IgD-negative memory B cell (primary cell): ENCODE measurements at regions not wholly inside any gene's neighbourhood (a gene's known extent, or its start where the extent isn't known, plus 50 kb on each side); places are given as distances from the start of the nearest gene placed in this dataset.
A peak's percentile ranks its signal among the peaks of the same experiment; 100 is the strongest.
"Not testable (repeated sequence)": the region's sequence is repeated elsewhere in the genome, so short reads cannot be mapped to it uniquely, and the experiment has no call there.

Experiments
- H3K27ac Mint-ChIP-seq, 3 donors: one replicate each; pipeline ENCODE4 v1.8.0; 2020 to 2022; ENCODE audit warnings: mild to moderate bottlenecking in 3 of 3, mixed read lengths in 3 of 3, moderate library complexity in 1 of 3
- H3K27me3 Mint-ChIP-seq: one replicate; pipeline ENCODE4 v1.8.0; 2021; ENCODE audit warnings: mixed read lengths
- H3K36me3 Mint-ChIP-seq: one replicate; pipeline ENCODE4 v1.8.0; 2020; ENCODE audit warnings: mild to moderate bottlenecking, mixed read lengths
- H3K4me1 Mint-ChIP-seq, 3 donors: one replicate each; pipeline ENCODE4 v1.8.0; 2020 to 2022; ENCODE audit warnings: mixed read lengths in 3 of 3, mild to moderate bottlenecking in 1 of 3
- H3K4me3 Mint-ChIP-seq, 4 donors: one replicate each; pipeline ENCODE4 v1.8.0; 2020 to 2022; ENCODE audit warnings: mild to moderate bottlenecking in 4 of 4, mixed read lengths in 4 of 4, moderate library complexity in 3 of 4
- H3K9me3 Mint-ChIP-seq, 3 donors: one replicate each; pipeline ENCODE4 v1.8.0; 2020 to 2021; ENCODE audit warnings: mixed read lengths in 3 of 3, mild to moderate bottlenecking in 1 of 3

DNA sequence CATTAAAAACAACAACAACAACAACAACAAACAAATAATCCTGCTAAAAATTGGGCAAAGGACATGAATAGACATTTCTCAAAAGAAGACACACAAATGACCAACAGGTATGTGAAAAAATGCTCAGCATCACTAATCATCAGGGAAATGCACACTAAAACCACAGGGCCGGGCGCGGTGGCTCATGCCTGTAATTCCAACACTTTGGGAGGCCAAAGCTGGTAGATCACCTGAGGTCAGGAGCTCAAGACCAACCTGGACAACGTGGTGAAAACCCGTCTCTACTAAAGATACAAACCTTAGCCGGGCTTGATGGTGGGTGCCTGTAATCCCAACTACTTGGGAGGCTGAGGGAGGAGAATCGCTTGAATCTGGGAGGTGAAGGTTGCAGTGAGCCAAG lies 103.6 kb downstream of the C11orf87 start:
- H3K27me3 Mint-ChIP-seq, H3K4me1 Mint-ChIP-seq, H3K36me3 Mint-ChIP-seq, H3K4me3 Mint-ChIP-seq, H3K9me3 Mint-ChIP-seq, H3K27ac Mint-ChIP-seq: not testable (repeated sequence)

DNA sequence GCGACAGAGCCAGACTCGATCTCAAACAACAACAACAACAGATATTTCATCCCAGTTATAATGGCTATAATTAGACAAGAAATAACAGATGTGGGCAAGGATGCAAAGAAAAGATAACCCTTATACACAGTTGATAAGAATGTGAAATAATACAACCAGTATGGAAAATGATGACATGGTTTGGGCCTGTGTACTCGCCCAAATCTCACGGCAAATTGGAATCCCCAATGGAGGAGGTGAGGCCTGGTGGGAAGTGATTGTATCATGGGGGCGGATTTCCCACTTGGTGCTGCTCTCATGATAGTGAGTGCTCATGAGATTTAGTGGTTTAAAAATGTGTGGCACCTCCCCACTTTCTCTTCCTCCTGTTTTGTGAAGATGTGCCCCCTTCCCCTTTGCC lies 104.1 kb downstream of the C11orf87 start:
- Mint-ChIP-seq H3K27ac (no peak overlapping the region), H3K27me3 (peaks cover 4% of the 10 kb centered on the region), H3K4me3 (no peak overlapping the region), H3K4me1 (no peaks in the 10 kb centered on the region), H3K36me3 (no peaks in the 10 kb centered on the region), H3K9me3 (peaks cover 0 to 6% (median 0%) of the 10 kb centered on the region in 3 donors)

DNA sequence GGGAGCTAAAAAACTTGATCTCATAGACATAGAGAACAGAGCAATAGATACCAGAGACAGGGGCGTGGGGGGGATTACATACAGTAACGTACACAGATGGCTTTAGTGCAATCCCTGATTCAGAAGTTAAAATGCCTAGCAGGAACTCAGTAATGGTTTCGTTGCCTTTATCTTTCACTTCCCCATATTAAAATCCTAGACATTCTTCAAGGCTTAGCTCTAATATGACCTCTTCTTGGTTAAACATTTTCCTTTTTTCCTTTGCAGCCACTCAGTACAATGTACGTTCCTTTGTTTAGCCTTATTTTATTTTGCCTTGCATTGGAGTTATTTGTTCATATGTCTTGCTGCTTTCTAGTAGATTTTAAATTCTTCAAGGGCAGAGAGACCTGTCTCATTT lies 104.9 kb downstream of the C11orf87 start:
- Mint-ChIP-seq H3K27ac (no peak overlapping the region), H3K4me1 (no peaks in the 10 kb centered on the region), H3K9me3 (peaks cover 0 to 6% (median 0%) of the 10 kb centered on the region in 3 donors), H3K4me3 (no peak overlapping the region), H3K36me3 (no peaks in the 10 kb centered on the region), H3K27me3 (peaks cover 4% of the 10 kb centered on the region)

DNA sequence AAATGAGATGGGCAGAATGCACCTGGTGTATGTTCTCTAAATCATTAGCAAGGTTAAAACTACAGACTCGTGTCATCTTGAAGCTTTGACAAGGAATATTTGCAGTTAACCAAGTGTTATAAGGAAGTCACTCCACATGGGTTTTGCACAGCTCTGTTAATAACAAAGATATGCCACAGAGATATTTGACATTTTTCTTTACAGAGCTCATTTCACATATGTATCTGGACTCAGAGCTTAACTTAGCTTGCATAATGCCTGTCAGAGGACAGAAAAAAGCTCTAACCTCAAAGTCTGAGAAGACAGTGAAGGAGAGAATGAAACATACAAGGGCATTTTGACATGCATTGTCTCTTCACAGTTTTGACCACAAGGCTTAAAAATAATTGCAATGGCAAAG lies 105.5 kb downstream of the C11orf87 start:
- Mint-ChIP-seq H3K4me3 (no peak overlapping the region), H3K36me3 (no peaks in the 10 kb centered on the region), H3K27ac (no peak overlapping the region), H3K27me3 (peaks cover 2% of the 10 kb centered on the region), H3K4me1 (no peaks in the 10 kb centered on the region), H3K9me3 (peaks cover 0 to 6% (median 0%) of the 10 kb centered on the region in 3 donors)

DNA sequence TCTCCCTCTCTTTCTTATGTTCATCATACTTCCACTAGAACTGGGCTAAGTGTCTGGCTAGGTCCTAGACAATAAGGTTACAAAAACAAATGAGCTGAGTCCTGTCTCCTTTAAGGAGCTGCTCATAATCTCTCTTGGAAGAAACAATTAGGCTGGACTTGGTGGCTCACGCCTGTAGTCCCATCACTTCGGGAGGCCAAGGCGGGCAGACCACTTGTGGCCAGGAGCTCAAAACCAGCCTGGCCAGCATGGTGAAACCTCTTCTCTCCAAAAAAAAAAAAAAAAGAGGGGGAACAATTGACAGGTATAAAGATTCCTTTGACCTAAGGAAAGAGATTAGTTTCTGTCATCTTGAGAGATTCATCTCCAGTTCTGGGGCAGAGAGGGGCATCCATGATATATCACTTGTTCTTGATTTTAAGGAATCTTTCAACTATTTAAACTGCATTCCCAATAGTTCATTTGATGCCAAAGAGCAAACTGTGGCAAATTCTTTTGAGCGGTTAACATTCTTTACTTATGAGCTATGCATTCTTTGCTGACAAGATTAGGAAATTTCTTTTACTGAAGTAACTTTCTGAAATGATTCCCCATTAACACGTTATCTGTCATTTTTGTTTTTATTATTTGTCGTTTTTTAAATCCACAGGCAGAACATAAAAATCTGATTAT lies 125.5 kb downstream of the C11orf87 start:
- peaks cover 0 to 11% (median 0%) of the 10 kb centered on the region in 3 donors for H3K9me3 Mint-ChIP-seq
- no peak overlapping the region for H3K4me3 Mint-ChIP-seq
- no peaks in the 10 kb centered on the region for H3K27me3 Mint-ChIP-seq
- H3K4me1 Mint-ChIP-seq, result no peaks in the 10 kb centered on the region
- no peak overlapping the region for H3K27ac Mint-ChIP-seq
- no peaks in the 10 kb centered on the region for H3K36me3 Mint-ChIP-seq

DNA sequence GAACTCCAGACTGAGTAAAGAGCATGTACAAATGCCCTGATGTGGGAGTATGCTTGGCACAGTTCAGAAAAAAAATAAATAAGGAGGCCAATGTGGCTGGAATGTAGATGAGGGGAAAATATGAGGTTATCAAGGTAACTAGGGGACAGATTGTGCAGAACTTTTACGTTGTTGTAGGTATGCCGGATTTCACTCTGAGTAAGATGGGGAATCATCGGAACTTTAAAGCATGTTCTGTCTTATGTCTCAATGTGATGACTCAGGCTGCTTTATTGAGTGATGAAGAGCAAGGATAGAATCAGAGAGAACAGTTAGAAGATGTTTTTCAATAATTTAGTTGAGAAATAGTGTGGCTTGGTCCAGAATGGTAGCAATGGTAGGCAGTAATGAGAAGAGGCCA lies 130.4 kb downstream of the C11orf87 start:
- H3K9me3 Mint-ChIP-seq, result peaks cover 0 to 5% (median under 1%) of the 10 kb centered on the region in 3 donors
- no peak overlapping the region for H3K4me3 Mint-ChIP-seq
- H3K27ac Mint-ChIP-seq, result no peak overlapping the region
- no peaks in the 10 kb centered on the region for H3K4me1 Mint-ChIP-seq
- no peaks in the 10 kb centered on the region for H3K36me3 Mint-ChIP-seq
- H3K27me3 Mint-ChIP-seq, result no peaks in the 10 kb centered on the region

DNA sequence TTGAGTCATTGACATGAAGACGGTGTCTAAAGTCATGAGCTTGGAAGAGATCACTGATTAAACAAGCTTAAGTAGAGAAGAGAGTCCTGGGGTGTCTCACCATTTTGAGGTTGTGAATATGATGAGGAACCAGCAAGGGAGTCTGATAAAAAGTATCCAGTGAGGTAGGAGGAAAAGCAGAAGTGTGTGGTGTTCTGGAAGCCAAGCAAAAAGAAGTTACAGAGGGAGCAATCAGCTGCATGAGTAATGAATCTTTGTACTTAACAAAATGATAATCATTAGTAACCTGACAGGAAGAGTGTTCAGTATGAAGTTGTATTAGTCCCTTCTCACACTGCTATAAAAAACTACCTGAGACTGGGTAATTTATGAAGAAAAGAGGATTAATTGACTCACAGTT lies 131.3 kb downstream of the C11orf87 start:
- Mint-ChIP-seq H3K9me3 (peaks cover 0 to 5% (median 2%) of the 10 kb centered on the region in 3 donors), H3K4me1 (no peaks in the 10 kb centered on the region), H3K27me3 (no peaks in the 10 kb centered on the region)

DNA sequence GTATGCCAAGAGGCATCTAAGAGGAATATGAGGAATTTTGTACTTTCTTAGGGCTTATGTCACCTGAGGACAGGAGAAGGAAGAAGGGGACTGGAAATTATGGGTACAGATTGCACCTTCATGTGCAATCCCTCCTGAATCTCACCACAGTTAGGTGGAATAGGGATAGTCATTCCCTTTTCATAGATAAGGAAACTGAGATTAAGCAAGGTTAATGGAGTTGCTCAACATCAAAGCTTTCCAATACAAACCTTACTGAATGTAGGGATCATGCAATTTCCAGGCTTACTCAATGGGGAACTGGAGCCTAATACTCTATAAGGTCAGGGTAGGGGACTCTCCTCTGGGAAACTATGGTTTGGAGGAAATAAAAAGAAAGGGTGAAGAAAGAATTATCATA lies 133.0 kb downstream of the C11orf87 start:
- Mint-ChIP-seq H3K36me3 (no peaks in the 10 kb centered on the region), H3K9me3 (peaks cover 0 to 3% (median 2%) of the 10 kb centered on the region in 3 donors), H3K27me3 (no peaks in the 10 kb centered on the region), H3K4me3 (no peak overlapping the region), H3K27ac (no peak overlapping the region), H3K4me1 (no peaks in the 10 kb centered on the region)

More for the DNA sequence above, 131.3 kb downstream of the C11orf87 start:
- Mint-ChIP-seq H3K27ac (no peak overlapping the region), H3K36me3 (no peaks in the 10 kb centered on the region), H3K4me3 (no peak overlapping the region)

DNA sequence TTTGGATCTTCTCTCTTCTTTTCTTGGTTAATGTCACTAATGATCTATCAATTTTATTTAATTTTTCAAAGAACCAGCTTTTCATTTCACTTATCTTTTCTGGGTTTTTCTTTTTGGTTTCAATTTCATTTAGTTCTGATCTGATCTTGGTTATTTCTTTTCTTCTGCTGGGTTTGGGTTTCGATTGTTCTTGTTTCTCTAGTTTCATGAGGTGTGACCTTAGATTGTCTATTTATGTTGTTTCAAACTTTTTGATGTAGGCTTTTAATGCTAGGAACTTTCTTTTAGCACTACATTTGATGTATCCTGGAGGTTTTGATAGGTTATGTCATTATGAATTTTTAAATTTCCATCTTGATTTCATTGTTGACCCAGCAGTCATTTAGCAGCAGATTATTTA lies 142.3 kb downstream of the C11orf87 start:
- no peak overlapping the region for H3K27ac Mint-ChIP-seq
- H3K4me1 Mint-ChIP-seq, result no peaks in the 10 kb centered on the region
- H3K36me3 Mint-ChIP-seq, result no peaks in the 10 kb centered on the region
- H3K27me3 Mint-ChIP-seq, result no peaks in the 10 kb centered on the region
- no peak overlapping the region for H3K4me3 Mint-ChIP-seq
- H3K9me3 Mint-ChIP-seq, result peaks cover 1 to 10% (median 7%) of the 10 kb centered on the region in 3 donors

DNA sequence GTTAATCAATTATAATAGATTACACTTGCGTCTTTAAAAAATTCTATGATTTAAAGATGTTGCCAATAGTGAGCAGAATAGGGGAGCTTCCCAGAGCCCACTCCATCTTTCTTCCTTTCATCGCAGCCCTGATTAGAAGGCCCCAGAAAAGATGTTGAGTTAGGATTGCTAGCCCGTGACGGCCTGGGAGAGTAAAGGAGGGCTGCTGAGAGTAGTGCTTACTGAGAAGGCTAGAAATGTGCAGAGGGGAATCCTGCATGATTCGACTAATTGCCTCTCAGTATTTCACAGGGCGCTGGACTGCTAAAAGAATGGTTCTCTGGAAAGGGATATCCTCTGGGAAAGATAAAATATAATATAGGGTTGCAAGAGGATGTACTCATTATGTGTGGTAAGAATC lies 160.5 kb downstream of the C11orf87 start:
- peaks cover 2 to 4% (median 4%) of the 10 kb centered on the region in 3 donors for H3K9me3 Mint-ChIP-seq

DNA sequence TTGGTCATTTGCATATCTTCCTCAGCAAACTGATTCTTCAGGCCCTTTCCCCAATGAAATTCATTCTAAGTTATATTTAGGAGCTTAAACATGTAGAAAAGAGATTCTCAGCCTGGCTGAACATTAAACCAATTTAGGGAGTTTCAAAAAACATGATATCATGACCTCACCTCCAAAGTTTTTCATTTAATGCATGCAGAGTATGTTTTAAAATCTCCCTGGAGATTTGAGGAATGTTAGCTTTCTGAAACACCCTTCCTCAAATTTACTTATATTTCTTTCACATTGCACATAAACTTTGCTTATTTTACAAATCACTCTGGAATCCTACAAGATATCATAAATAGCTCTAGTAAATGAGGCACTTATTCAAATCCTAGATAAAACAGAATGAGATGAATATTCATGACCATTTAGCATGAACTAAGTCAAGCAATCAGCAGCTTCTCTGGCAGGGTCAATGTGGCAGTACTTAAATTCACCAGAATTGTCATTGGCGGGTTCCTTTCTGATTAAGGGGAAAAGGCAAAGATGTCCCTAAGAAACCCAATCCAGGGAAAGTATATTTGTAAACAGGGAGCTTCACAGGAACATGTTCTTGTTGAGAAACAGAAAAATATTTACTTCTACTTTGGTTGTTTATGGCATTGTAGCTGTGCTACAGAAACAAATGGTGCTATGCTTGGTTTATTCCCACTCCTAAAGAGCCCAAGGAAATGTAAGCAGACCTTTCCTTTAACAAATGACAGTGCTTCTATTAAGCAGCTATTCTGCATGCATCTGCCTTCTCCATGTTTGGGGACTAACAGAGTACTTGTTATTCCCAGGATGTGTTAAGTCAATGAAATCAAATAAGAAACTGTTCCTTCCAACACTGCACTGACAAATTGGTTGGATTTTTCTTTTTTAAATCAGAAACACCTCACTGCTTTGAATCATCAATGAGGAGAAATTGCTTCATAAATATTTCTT lies 162.3 kb downstream of the C11orf87 start:
- Mint-ChIP-seq H3K9me3 (peaks cover 0 to 4% (median 2%) of the 10 kb centered on the region in 3 donors), H3K4me1 (no peaks in the 10 kb centered on the region), H3K27ac (no peak overlapping the region), H3K27me3 (peaks cover 2% of the 10 kb centered on the region), H3K36me3 (no peaks in the 10 kb centered on the region), H3K4me3 (no peak overlapping the region)

More for the DNA sequence above, 160.5 kb downstream of the C11orf87 start:
- Mint-ChIP-seq H3K4me1 (no peaks in the 10 kb centered on the region), H3K27me3 (no peaks in the 10 kb centered on the region), H3K4me3 (no peak overlapping the region), H3K27ac (no peak overlapping the region), H3K36me3 (no peaks in the 10 kb centered on the region)

DNA sequence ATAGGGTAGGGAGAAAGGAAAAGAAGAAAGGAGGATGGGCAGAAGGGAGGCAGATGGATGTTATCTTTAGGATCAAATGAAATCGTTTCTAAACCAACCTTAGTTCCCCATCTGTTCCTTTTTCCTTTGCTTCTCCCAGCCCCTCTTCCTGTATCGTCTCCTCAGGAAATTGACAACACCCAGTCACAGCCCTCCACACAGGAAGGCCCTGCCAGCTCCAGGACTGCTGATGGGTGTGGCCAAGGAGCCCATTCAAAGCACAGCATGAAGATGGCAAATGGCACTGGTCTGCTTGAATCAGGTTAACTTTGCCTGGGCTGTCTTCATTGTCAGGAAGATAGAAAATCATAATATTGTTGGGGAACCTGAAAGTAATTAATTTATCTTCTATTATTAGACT lies 164.8 kb downstream of the C11orf87 start:
- Mint-ChIP-seq H3K27me3 (peaks cover 2% of the 10 kb centered on the region), H3K36me3 (no peaks in the 10 kb centered on the region), H3K9me3 (peaks cover 0 to 3% (median 0%) of the 10 kb centered on the region in 3 donors), H3K4me1 (no peaks in the 10 kb centered on the region), H3K27ac (no peak overlapping the region), H3K4me3 (no peak overlapping the region)

DNA sequence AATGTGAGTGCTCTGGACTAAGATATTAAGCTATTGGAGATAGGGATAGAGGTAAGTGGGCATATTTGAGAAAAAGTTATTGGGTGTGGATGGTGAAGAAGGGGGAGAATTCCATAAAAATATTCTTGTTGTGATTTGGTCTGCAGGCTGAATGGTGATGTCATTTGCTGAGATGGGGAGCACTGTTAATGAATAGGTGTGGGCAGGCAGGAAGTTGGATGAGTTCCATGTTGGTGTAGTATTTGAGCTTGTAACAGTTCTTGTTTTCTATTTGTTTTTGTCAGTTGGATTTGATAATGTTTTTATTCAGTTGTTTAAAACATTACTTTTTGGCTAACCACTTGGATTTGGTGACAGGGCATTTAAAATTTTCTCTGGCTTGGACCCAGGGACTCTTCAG lies 168.8 kb downstream of the C11orf87 start:
- H3K27me3 Mint-ChIP-seq, result peaks cover 2% of the 10 kb centered on the region
- peaks cover 0 to 5% (median 0%) of the 10 kb centered on the region in 3 donors for H3K9me3 Mint-ChIP-seq
- no peaks in the 10 kb centered on the region for H3K36me3 Mint-ChIP-seq
- no peaks in the 10 kb centered on the region for H3K4me1 Mint-ChIP-seq
- H3K4me3 Mint-ChIP-seq, result no peak overlapping the region
- no peak overlapping the region for H3K27ac Mint-ChIP-seq

DNA sequence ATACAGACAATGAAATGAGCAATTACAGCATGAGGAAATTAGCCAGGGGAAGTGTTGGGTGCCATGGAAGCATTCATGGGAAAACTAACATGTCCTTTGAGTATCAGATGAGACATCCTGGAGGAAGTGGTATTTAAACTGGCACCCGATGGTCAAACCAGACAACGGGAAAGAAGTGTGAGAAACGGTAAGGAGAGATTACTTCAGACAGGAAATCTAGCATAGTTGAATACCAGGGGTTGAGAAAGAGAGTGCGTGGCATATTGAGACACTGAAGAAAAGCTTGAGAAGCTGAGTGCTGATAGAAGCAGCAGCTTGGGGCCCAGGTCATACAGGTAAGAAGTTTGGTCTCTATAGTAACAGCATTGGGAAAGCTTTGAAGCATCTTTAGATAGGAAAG lies 175.3 kb downstream of the C11orf87 start:
- H3K9me3 Mint-ChIP-seq, result peaks cover 0 to 2% (median 0%) of the 10 kb centered on the region in 3 donors
- H3K36me3 Mint-ChIP-seq, result peaks cover 3% of the 10 kb centered on the region
- H3K4me1 Mint-ChIP-seq, result no peaks in the 10 kb centered on the region
- no peak overlapping the region for H3K27ac Mint-ChIP-seq
- H3K27me3 Mint-ChIP-seq, result no peaks in the 10 kb centered on the region
- peak overlapping the region in 1 of 4 donors; percentile 43 for H3K4me3 Mint-ChIP-seq
